ENCODE measurements at regions not wholly inside any gene's neighbourhood (a gene's known extent, or its start where the extent isn't known, plus 50 kb on each side); places are given as distances from the start of the nearest gene placed in this dataset.
A peak's percentile ranks its signal among the peaks of the same experiment; 100 is the strongest.

GRCh38 chr1:17978016-17978415 lies 129.6 kb upstream of the IGSF21 start:
- DNase-seq (ENCODE audit: low read depth): no peak

GRCh38 chr1:17979815-17980214 lies 127.8 kb upstream of the IGSF21 start:
- DNase-seq (ENCODE audit: low read depth): no peak

- no peak for DNase-seq (ENCODE audit: low read depth)
Measured at GRCh38 chr1:17982197-17982596, 125.4 kb upstream of the IGSF21 start.

- peak; percentile 4 for DNase-seq (ENCODE audit: low read depth)
Measured at GRCh38 chr1:17984583-17984982, 123.0 kb upstream of the IGSF21 start.

- no peak for DNase-seq (ENCODE audit: low read depth)
Measured at GRCh38 chr1:17986156-17986555, 121.4 kb upstream of the IGSF21 start.

- no peak for DNase-seq (ENCODE audit: low read depth)
Measured at GRCh38 chr1:17990401-17990800, 117.2 kb upstream of the IGSF21 start.

GRCh38 chr1:17991996-17992395 lies 115.6 kb upstream of the IGSF21 start:
- DNase-seq (ENCODE audit: low read depth): no peak

GRCh38 chr1:17992800-17993199 lies 114.8 kb upstream of the IGSF21 start:
- no peak for DNase-seq (ENCODE audit: low read depth)

GRCh38 chr1:17994046-17994445 lies 113.6 kb upstream of the IGSF21 start:
- no peak for DNase-seq (ENCODE audit: low read depth)

GRCh38 chr1:17995480-17995879 lies 112.1 kb upstream of the IGSF21 start:
- no peak for DNase-seq (ENCODE audit: low read depth)

GRCh38 chr1:17998889-17999288 lies 108.7 kb upstream of the IGSF21 start:
- DNase-seq (ENCODE audit: low read depth): no peak

GRCh38 chr1:17999884-18000283 lies 107.7 kb upstream of the IGSF21 start:
- no peak for DNase-seq (ENCODE audit: low read depth)

GRCh38 chr1:18001725-18002124 lies 105.9 kb upstream of the IGSF21 start:
- no peak for DNase-seq (ENCODE audit: low read depth)

GRCh38 chr1:18004278-18004677 lies 103.3 kb upstream of the IGSF21 start:
- no peak for DNase-seq (ENCODE audit: low read depth)

- DNase-seq (ENCODE audit: low read depth): no peak
Measured at GRCh38 chr1:18005238-18005637, 102.4 kb upstream of the IGSF21 start.

GRCh38 chr1:18007391-18008041 lies 100.1 kb upstream of the IGSF21 start:
- DNase-seq (ENCODE audit: low read depth): no peak

GRCh38 chr1:18008081-18008480 lies 99.5 kb upstream of the IGSF21 start:
- DNase-seq (ENCODE audit: low read depth): no peak

GRCh38 chr1:18009055-18009454 lies 98.5 kb upstream of the IGSF21 start:
- no peak for DNase-seq (ENCODE audit: low read depth)

- DNase-seq (ENCODE audit: low read depth): no peak
Measured at GRCh38 chr1:18009478-18009961, 98.1 kb upstream of the IGSF21 start.

- DNase-seq (ENCODE audit: low read depth): no peak
Measured at GRCh38 chr1:18010408-18010807, 97.2 kb upstream of the IGSF21 start.

- no peak for DNase-seq (ENCODE audit: low read depth)
Measured at GRCh38 chr1:18010945-18011344, 96.7 kb upstream of the IGSF21 start.

- DNase-seq (ENCODE audit: low read depth): no peak
Measured at GRCh38 chr1:18011703-18012102, 95.9 kb upstream of the IGSF21 start.

GRCh38 chr1:18012686-18013085 lies 94.9 kb upstream of the IGSF21 start:
- no peak for DNase-seq (ENCODE audit: low read depth)

- no peak for DNase-seq (ENCODE audit: low read depth)
Measured at GRCh38 chr1:18013216-18013615, 94.4 kb upstream of the IGSF21 start.

Data from HS-27A (cell line).